Spleen (tissue), 11 donors: ENCODE measurements at regions not wholly inside any gene's neighbourhood (a gene's known extent, or its start where the extent isn't known, plus 50 kb on each side); places are given as distances from the start of the nearest gene placed in this dataset.

ENCODE experiments used
- DNase-seq: peaks from one replicate; pipeline ENCODE4 v3.0.0-alpha.2; 2020
- H3K27ac ChIP-seq, 8 donors: fragments of 200-600 bp; sonication (generic) in 7 of 8; 1 replicate in 4 of 8; 2 replicates in 4 of 8; pipeline versions ENCODE4 v1.5.0 to v1.8.0; 2016 to 2021; ENCODE audit warnings: inconsistent platforms in 4 of 8, mild to moderate bottlenecking in 4 of 8, moderate library complexity in 1 of 8
- H3K27me3 ChIP-seq, 7 donors: fragments of 200-600 bp; sonication (generic) in 6 of 7; replicated peaks in 1 of 7; 1 replicate in 4 of 7; 2 replicates in 3 of 7; pipeline versions ENCODE4 v1.5.0 to v1.8.0; 2016 to 2021; ENCODE audit warnings: inconsistent platforms in 3 of 7, mild to moderate bottlenecking in 1 of 7
- H3K36me3 ChIP-seq, 6 donors: fragments of 200-600 bp; sonication (generic) in 5 of 6; 1 replicate in 4 of 6; 2 replicates in 2 of 6; pipeline versions ENCODE4 v1.5.0 to v1.8.0; 2016 to 2021; ENCODE audit warnings: inconsistent platforms in 2 of 6
- H3K4me1 ChIP-seq, 6 donors: fragments of 200-600 bp; sonication (generic) in 5 of 6; 1 replicate in 3 of 6; 2 replicates in 3 of 6; pipeline versions ENCODE4 v1.5.0 to v1.8.0; 2016 to 2021; ENCODE audit warnings: inconsistent platforms in 3 of 6
- H3K4me3 ChIP-seq, 8 donors: fragments of 200-600 bp; sonication (generic) in 7 of 8; 1 replicate in 4 of 8; 2 replicates in 4 of 8; pipeline versions ENCODE4 v1.5.0 to v1.8.0; 2016 to 2021; ENCODE audit warnings: inconsistent platforms in 4 of 8, mild to moderate bottlenecking in 4 of 8, moderate library complexity in 2 of 8
- H3K9me3 ChIP-seq, 8 donors: fragments of 200-600 bp; sonication (generic) in 7 of 8; 1 replicate in 4 of 8; 2 replicates in 4 of 8; pipeline versions ENCODE4 v1.5.0 to v1.8.0; 2016 to 2021; ENCODE audit warnings: inconsistent platforms in 4 of 8
- CTCF ChIP-seq, 11 experiments: fragments of 200-600 bp in 7 of 11; fragments of 450-650 bp in 4 of 11; sonication (generic) in 4 of 11; IDR thresholded peaks in 8 of 11; conservative IDR thresholded peaks in 3 of 11; 1 replicate in 7 of 11; 2 replicates in 4 of 11; pipeline versions ENCODE4 v1.4.0 to v1.8.0; 2016 to 2021; ENCODE audit warnings: antibody characterized with exemption in 11 of 11, inconsistent platforms in 4 of 11, mild to moderate bottlenecking in 1 of 11
- POLR2A ChIP-seq, 3 donors: fragments of 450-650 bp; IDR thresholded peaks; one replicate each; pipeline ENCODE4 v1.5.1; 2017; ENCODE audit warnings: antibody characterized with exemption in 3 of 3, mild to moderate bottlenecking in 1 of 3
- POLR2AphosphoS5 ChIP-seq, 3 donors: sonication (generic); formaldehyde crosslinking; IDR thresholded peaks; one replicate each; pipeline ENCODE4 v1.5.1; 2017; ENCODE audit warnings: antibody characterized with exemption in 3 of 3
- WGBS, 5 donors: extraction: QIAGEN DNeasy Blood & Tissue Kit in 3 of 5; methylation state at CpG; one replicate each; pipeline versions ENCODE4 v1.1.5 to v1.1.7; 2013 to 2018; 5-methylcytosine and 5-hydroxymethylcytosine counted together
- intact Hi-C: fragments of 100-400 bp; cut with DNase I; formaldehyde crosslinking; loops from one replicate; pipeline ENCODE4 v1.15.0; 2023; ENCODE audit warnings: low total_unique reads
- donor health status: healthy with polysubstance abuse.
- donor health status: DM: no; HTN: no; CAD: no; lungs with moderate emphysema.
- donor health status: DM: no; HTN: no; CAD: no.
- donor health status: Bipolar disorder and iron deficiency.
- donor health status: healthy.
- donor health status: DM: no; HTN: no; CAD: no.
- donor health status: DM: yes; HTN: yes; CAD: no.

- WGBS, 5 donors = 85 to 100% (median 93%) methylated on average over 1 of the region's 1 CpG
- DNase-seq = no peak
Observed at GRCh38 chr2:18934886-18935285, 345.5 kb upstream of the NT5C1B start.

GRCh38 chr2:18932853-18933252, 343.5 kb upstream of the NT5C1B start:
- Histone ChIP-seq H3K27me3 (no peaks in the 10 kb centered on the region), H3K36me3 (no peaks in the 10 kb centered on the region), H3K4me3 (no peak overlapping the region), H3K9me3 (no peaks in the 10 kb centered on the region), H3K27ac (no peak overlapping the region), H3K4me1 (no peaks in the 10 kb centered on the region)
- intact Hi-C loops = no loop called here
- WGBS, 5 donors = 62 to 69% (median 65%) methylated on average over 4 of the region's 4 CpGs
- no peak for DNase-seq
- TF ChIP-seq POLR2AphosphoS5 (IDR thresholded peaks at IDR 0.05) (no peak), CTCF (IDR thresholded peaks at IDR 0.05 in 8 of 11, conservative IDR thresholded peaks at IDR 0.05 in 3 of 11) (no peak), POLR2A (IDR thresholded peaks at IDR 0.05) (no peak)

More at GRCh38 chr2:18934886-18935285, 345.5 kb upstream of the NT5C1B start:
- Histone ChIP-seq H3K27ac (no peak overlapping the region), H3K27me3 (no peaks in the 10 kb centered on the region), H3K4me1 (no peaks in the 10 kb centered on the region), H3K36me3 (no peaks in the 10 kb centered on the region), H3K9me3 (no peaks in the 10 kb centered on the region), H3K4me3 (no peak overlapping the region)
- TF ChIP-seq CTCF (IDR thresholded peaks at IDR 0.05 in 8 of 11, conservative IDR thresholded peaks at IDR 0.05 in 3 of 11) (no peak), POLR2A (IDR thresholded peaks at IDR 0.05) (no peak)
- intact Hi-C loops = no loop called here

- Histone ChIP-seq H3K4me1 (peaks cover 0 to 3% (median 0%) of the 10 kb centered on the region in 6 donors), H3K27ac (no peak overlapping the region), H3K27me3 (no peaks in the 10 kb centered on the region), H3K36me3 (no peaks in the 10 kb centered on the region), H3K9me3 (peaks cover 0 to 9% (median 0%) of the 10 kb centered on the region in 8 donors), H3K4me3 (no peak overlapping the region)
- DNase-seq = no peak
- intact Hi-C loops = no loop called here
- TF ChIP-seq POLR2AphosphoS5 (IDR thresholded peaks at IDR 0.05) (no peak), POLR2A (IDR thresholded peaks at IDR 0.05) (no peak), CTCF (IDR thresholded peaks at IDR 0.05 in 8 of 11, conservative IDR thresholded peaks at IDR 0.05 in 3 of 11) (no peak)
- WGBS, 5 donors = 76 to 84% (median 80%) methylated on average over 6 of the region's 6 CpGs
Observed at GRCh38 chr2:18930971-18931370, 341.6 kb upstream of the NT5C1B start.

- WGBS, 5 donors = 75 to 95% (median 84%) methylated on average over 3 of the region's 3 CpGs
- Histone ChIP-seq H3K4me3 (no peak overlapping the region), H3K27ac (no peak overlapping the region), H3K4me1 (peaks cover 0 to 3% (median 0%) of the 10 kb centered on the region in 6 donors), H3K27me3 (no peaks in the 10 kb centered on the region), H3K9me3 (peaks cover 0 to 9% (median 0%) of the 10 kb centered on the region in 8 donors), H3K36me3 (no peaks in the 10 kb centered on the region)
- DNase-seq = no peak
- TF ChIP-seq CTCF (IDR thresholded peaks at IDR 0.05 in 8 of 11, conservative IDR thresholded peaks at IDR 0.05 in 3 of 11) (no peak), POLR2AphosphoS5 (IDR thresholded peaks at IDR 0.05) (no peak), POLR2A (IDR thresholded peaks at IDR 0.05) (no peak)
- intact Hi-C loops = no loop called here
Observed at GRCh38 chr2:18927525-18928232, 338.3 kb upstream of the NT5C1B start.
